Endodermal cell (in vitro differentiated cells): ENCODE measurements at regions not wholly inside any gene's neighbourhood (a gene's known extent, or its start where the extent isn't known, plus 50 kb on each side); places are given as distances from the start of the nearest gene placed in this dataset.

Source experiments
- DNase-seq: peaks from one replicate; pipeline ENCODE4 v3.0.0-alpha.2; 2017
- H3K27ac ChIP-seq: 2 replicates; pipeline ENCODE4 v1.5.1; 2013; ENCODE audit warnings: mild to moderate bottlenecking, low read depth, low read length, moderate library complexity
- H3K27me3 ChIP-seq: 2 replicates; pipeline ENCODE4 v1.6.1; 2013; ENCODE audit warnings: mild to moderate bottlenecking, low read length, moderate library complexity; ENCODE audit not compliant: insufficient read depth, control insufficient read depth, poor library complexity, severe bottlenecking
- H3K36me3 ChIP-seq: 2 replicates; pipeline ENCODE4 v1.7.0; 2013; ENCODE audit warnings: mild to moderate bottlenecking, low read length, moderate library complexity; ENCODE audit not compliant: control insufficient read depth, insufficient read depth
- H3K4me1 ChIP-seq: one replicate; pipeline ENCODE4 v1.7.0; 2013; ENCODE audit warnings: low read length; ENCODE audit not compliant: control insufficient read depth, insufficient read depth
- H3K4me3 ChIP-seq: 2 replicates; pipeline ENCODE4 v1.5.1; 2013; ENCODE audit warnings: mild to moderate bottlenecking, low read length, moderate library complexity
- H3K9ac ChIP-seq: 2 replicates; pipeline ENCODE4 v1.6.1; 2013; ENCODE audit warnings: mild to moderate bottlenecking, low read length, moderate library complexity; ENCODE audit not compliant: poor library complexity, severe bottlenecking; ENCODE audit errors: extremely low read depth
- H3K9me3 ChIP-seq: 2 replicates; pipeline ENCODE4 v1.6.1; 2013; ENCODE audit warnings: mild to moderate bottlenecking, low read length, moderate library complexity; ENCODE audit not compliant: control insufficient read depth
- H3K27ac Mint-ChIP-seq: 2 replicates; pipeline ENCODE4 v1.8.0; 2020; ENCODE audit warnings: mixed read lengths
- H3K27me3 Mint-ChIP-seq: 2 replicates; pipeline ENCODE4 v1.8.0; 2021; ENCODE audit warnings: mild to moderate bottlenecking, mixed read lengths; ENCODE audit not compliant: insufficient read depth
- H3K36me3 Mint-ChIP-seq: 2 replicates; pipeline ENCODE4 v1.8.0; 2020; ENCODE audit warnings: low read depth, mixed read lengths
- H3K4me1 Mint-ChIP-seq: 2 replicates; pipeline ENCODE4 v1.8.0; 2020; ENCODE audit warnings: mixed read lengths
- H3K4me3 Mint-ChIP-seq: 2 replicates; pipeline ENCODE4 v1.8.0; 2020; ENCODE audit warnings: mild to moderate bottlenecking, moderate library complexity, mixed read lengths
- H3K9me3 Mint-ChIP-seq: 2 replicates; pipeline ENCODE4 v1.8.0; 2020; ENCODE audit warnings: mild to moderate bottlenecking, mixed read lengths
- CTCF ChIP-seq: fragments of 200-600 bp; sonication (generic); conservative IDR thresholded peaks from 2 replicates; pipeline ENCODE4 v1.5.0; 2021; ENCODE audit warnings: antibody characterized with exemption, mild to moderate bottlenecking
- WGBS, 2 experiments: methylation state at CpG; one replicate each; pipeline versions ENCODE4 v1.1.5 to v1.1.7; 2013; ENCODE audit warnings: missing lambda C conversion rate in 2 of 2, mixed read lengths in 1 of 2; ENCODE audit not compliant: insufficient coverage in 1 of 2, insufficient read length in 1 of 2; 5-methylcytosine and 5-hydroxymethylcytosine counted together

GRCh38 chr14:22416193-22416592, 172.8 kb downstream of the DAD1 start:
- no peak for DNase-seq
- Mint-ChIP-seq H3K27ac (no peak overlapping the region), H3K9me3 (no peaks in the 10 kb centered on the region), H3K36me3 (no peaks in the 10 kb centered on the region), H3K27me3 (no peaks in the 10 kb centered on the region), H3K4me3 (no peak overlapping the region), H3K4me1 (peaks cover 22% of the 10 kb centered on the region)
- Histone ChIP-seq H3K27ac (no peak overlapping the region), H3K9ac (no peak overlapping the region), H3K27me3 (no peaks in the 10 kb centered on the region), H3K36me3 (no peaks in the 10 kb centered on the region), H3K9me3 (no peaks in the 10 kb centered on the region), H3K4me1 (no peaks in the 10 kb centered on the region), H3K4me3 (no peak overlapping the region)
- TF ChIP-seq CTCF, result no peak
- 89% methylated on average over 2 of the region's 2 CpGs; no CpG with 5 or more reads in 1 of the 2 experiments for WGBS, 2 experiments

- Histone ChIP-seq H3K4me1 (no peaks in the 10 kb centered on the region), H3K36me3 (no peaks in the 10 kb centered on the region), H3K9ac (no peak overlapping the region), H3K27me3 (no peaks in the 10 kb centered on the region), H3K27ac (no peak overlapping the region), H3K4me3 (no peak overlapping the region), H3K9me3 (no peaks in the 10 kb centered on the region)
- Mint-ChIP-seq H3K27me3 (no peaks in the 10 kb centered on the region), H3K36me3 (no peaks in the 10 kb centered on the region), H3K4me1 (peaks cover 22% of the 10 kb centered on the region), H3K27ac (no peak overlapping the region), H3K4me3 (no peak overlapping the region), H3K9me3 (no peaks in the 10 kb centered on the region)
- WGBS, 2 experiments, result 100% methylated on average over 1 of the region's 1 CpG; no CpG with 5 or more reads in 1 of the 2 experiments
- DNase-seq, result no peak
- TF ChIP-seq CTCF, result no peak
Measured at GRCh38 chr14:22415605-22415959, 173.4 kb downstream of the DAD1 start.

GRCh38 chr14:22414876-22415604, 174.0 kb downstream of the DAD1 start:
- no peaks in the 10 kb centered on the region for H3K4me1 ChIP-seq

More at GRCh38 chr14:22414876-22415604, 174.0 kb downstream of the DAD1 start:
- WGBS, 2 experiments, result 80 to 93% methylated on average over 1 to 3 of the region's 4 CpGs
- no peak overlapping the region for H3K27ac ChIP-seq
- no peak overlapping the region for H3K9ac ChIP-seq
- Mint-ChIP-seq H3K4me3 (no peak overlapping the region), H3K4me1 (peaks cover 22% of the 10 kb centered on the region), H3K27me3 (no peaks in the 10 kb centered on the region), H3K27ac (no peak overlapping the region), H3K36me3 (no peaks in the 10 kb centered on the region), H3K9me3 (no peaks in the 10 kb centered on the region)
- no peak for TF ChIP-seq CTCF
- H3K4me3 ChIP-seq, result no peak overlapping the region
- H3K9me3 ChIP-seq, result no peaks in the 10 kb centered on the region
- DNase-seq, result no peak
- no peaks in the 10 kb centered on the region for H3K36me3 ChIP-seq
- H3K27me3 ChIP-seq, result no peaks in the 10 kb centered on the region
